Fibroblast of villous mesenchyme (primary cell): ENCODE measurements at regions not wholly inside any gene's neighbourhood (a gene's known extent, or its start where the extent isn't known, plus 50 kb on each side); places are given as distances from the start of the nearest gene placed in this dataset.

Experiments used
- DNase-seq: peaks from one replicate; pipeline ENCODE4 v3.0.0-alpha.2; 2010; ENCODE audit warnings: low read depth
- H3K4me3 ChIP-seq: 2 replicates; pipeline ENCODE4 v1.5.1; 2011; ENCODE audit warnings: low read depth, mild to moderate bottlenecking, low read length
- TF ChIP-seq, protein P1 (sequence below): IDR thresholded peaks from 2 replicates; pipeline ENCODE4 v1.5.1; 2012; ENCODE audit warnings: low read depth, mild to moderate bottlenecking, low read length; ENCODE audit not compliant: insufficient read depth

DNA sequence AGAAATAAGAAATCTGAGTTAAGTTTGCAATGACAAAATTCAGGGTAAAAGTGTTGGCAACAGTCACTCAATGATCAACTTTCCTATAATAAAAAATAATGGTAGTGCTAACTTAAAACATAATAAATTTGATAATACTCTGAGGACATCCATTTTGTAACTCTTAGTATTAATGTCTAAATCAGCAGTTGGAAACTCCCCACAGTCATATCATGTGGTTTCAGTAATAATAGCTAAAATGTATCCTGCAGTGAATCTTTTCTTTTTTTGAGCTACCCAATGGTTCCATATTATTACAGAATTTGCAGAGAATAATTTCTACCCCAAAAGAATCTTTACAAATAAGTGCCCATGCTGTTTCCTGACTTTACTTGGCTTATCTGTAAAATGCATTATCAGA is 286.7 kb downstream of the PTPRC start:
- no peak for DNase-seq
- no peak overlapping the region for H3K4me3 ChIP-seq
- TF ChIP-seq, protein P1, sequence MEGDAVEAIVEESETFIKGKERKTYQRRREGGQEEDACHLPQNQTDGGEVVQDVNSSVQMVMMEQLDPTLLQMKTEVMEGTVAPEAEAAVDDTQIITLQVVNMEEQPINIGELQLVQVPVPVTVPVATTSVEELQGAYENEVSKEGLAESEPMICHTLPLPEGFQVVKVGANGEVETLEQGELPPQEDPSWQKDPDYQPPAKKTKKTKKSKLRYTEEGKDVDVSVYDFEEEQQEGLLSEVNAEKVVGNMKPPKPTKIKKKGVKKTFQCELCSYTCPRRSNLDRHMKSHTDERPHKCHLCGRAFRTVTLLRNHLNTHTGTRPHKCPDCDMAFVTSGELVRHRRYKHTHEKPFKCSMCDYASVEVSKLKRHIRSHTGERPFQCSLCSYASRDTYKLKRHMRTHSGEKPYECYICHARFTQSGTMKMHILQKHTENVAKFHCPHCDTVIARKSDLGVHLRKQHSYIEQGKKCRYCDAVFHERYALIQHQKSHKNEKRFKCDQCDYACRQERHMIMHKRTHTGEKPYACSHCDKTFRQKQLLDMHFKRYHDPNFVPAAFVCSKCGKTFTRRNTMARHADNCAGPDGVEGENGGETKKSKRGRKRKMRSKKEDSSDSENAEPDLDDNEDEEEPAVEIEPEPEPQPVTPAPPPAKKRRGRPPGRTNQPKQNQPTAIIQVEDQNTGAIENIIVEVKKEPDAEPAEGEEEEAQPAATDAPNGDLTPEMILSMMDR, result no peak

DNA sequence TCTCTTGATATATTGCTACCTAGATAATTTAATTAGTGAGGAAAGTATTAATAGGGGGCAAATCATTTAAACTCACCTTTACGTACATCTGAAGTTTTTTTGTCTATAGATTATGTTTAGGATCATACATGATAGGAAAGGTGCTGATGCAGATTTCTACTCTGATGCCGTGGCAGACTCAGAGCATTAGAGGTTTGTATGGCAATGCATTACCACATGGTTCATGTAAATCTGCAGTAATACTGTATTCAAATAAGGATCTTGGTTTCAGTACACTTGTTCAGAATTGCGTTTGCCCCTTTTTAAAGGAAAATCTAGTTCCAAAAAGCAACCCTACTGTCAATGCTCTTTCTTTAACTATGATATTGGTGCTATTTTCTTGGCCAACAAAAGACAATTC is 288.3 kb downstream of the PTPRC start:
- no peak for DNase-seq
- TF ChIP-seq, protein P1, result no peak
- no peak overlapping the region for H3K4me3 ChIP-seq

DNA sequence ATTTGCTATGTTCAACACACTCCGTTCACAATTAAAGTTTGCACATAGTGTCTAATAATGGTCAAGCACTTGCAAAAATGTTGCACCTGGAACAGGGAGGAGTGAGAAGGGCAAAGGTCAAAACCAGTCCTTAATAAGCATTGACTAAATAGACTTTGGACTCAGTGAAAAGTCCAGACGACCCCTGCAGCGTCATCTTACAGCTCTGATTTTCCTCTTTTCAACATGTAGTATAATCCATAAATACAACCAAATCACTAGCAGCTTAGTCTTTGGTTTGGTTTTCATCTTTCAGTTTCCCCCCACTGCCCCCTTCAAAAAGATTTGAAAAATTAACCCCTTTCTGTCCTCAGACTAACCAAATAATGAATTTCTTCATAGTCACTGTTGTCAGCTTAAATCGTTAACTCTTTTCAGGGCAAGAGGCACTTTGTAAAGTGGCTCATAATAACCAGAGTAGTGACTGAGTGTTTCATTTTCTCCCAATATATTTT is 290.3 kb downstream of the PTPRC start:
- TF ChIP-seq, protein P1, result no peak
- DNase-seq, result no peak
- H3K4me3 ChIP-seq, result peak overlapping the region; percentile 4

DNA sequence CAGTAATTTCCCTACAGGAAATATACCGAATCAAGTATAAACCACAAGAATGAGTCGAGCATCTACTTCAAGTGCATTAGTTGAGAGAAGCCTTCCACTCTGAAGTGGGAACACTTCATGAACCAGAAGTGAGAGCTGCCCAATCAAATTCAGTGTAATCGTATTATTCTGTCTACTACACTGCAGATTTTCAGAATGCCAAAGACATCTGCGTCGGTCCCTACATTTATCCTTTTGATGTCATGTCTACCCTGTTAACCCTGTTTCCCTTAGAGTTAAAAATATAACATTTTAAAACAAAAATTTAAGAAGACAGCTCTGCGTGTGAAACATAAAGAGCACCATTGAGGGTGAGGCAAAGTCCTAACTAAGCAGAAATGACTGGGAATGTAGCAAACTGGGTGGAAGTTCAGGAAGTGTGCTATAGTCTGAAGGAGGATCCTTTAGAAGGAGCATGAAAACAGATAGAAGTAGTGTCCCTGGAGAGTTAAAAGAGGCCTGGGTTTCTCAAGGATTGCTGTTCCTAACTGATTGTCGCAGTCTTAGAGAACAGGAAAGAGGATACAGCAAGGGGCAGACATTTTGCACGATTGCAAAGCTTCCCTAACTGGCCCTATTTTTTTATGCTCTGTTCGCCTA is 291.2 kb downstream of the PTPRC start:
- DNase-seq, result peak; percentile 62
- H3K4me3 ChIP-seq, result peak overlapping the region; percentile 42
- TF ChIP-seq, protein P1, result no peak

DNA sequence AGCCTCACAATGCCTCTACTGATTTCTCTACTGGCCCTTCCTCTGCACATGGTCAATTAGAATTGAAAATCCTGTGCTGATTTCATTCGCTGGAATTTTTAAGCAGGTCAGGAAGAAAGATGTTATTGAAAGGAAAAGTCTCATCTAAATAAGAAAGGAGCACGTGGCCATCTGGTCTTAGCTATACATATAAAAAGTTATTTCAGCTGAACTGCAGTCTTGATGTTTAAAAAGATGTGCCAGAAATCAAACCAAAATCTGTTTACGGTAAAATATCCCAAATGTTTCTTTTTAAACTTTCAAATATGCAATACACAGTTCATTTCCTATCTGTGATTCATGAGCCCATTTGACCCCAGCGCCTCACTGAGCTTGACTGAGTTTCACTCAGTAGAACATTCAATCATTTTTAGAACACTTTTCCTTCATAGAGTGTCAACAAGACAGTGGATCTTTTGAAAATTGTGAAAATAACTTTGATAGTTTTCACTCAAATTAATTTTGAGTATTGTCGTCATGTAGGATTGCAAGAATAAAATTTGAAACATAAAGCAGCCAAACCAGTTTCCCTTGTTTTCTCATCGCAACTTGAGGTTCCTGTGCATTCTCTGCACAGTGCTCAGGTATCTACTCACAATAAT is 293.6 kb downstream of the PTPRC start:
- peak; percentile 26 for DNase-seq
- TF ChIP-seq, protein P1, result no peak
- peak overlapping the region; percentile 80 for H3K4me3 ChIP-seq

DNA sequence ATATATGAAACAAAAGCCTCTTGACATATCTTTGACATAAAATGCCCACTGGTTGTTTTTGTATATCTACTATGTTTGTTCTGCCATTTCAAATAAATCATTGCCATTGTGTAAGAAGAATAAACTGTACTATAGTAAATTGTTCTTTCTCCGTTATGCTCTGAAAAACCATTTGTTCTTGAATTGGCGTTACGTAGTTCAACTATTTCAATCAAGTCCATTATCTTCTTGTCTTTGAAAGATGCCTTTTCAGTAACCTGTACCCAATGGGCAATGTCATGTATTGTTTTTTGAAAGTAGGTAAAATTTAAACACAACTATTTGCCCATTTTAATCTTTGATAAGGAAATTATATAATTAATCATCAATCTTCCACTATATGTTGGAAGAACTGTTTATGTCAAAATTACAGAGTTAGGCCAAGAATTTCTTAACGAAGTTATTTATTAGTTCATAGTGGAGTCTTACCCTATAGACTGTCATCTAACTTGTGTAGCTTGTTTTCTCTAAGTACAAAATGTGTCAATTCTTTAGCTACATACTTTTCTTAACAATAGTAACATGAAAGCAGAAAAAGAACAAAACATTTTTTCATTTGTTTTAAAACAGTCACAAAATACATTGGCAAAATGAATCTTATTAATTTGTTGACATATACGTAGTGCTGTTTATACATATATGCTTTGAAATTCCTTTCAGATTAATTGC is 294.8 kb downstream of the PTPRC start:
- no peak for DNase-seq
- peak overlapping the region; percentile 80 for H3K4me3 ChIP-seq
- TF ChIP-seq, protein P1, result no peak
